ENCODE measurements at regions not wholly inside any gene's neighbourhood (a gene's known extent, or its start where the extent isn't known, plus 50 kb on each side); places are given as distances from the start of the nearest gene placed in this dataset.
"Not testable (repeated sequence)": the region's sequence is repeated elsewhere in the genome, so short reads cannot be mapped to it uniquely, and the experiment has no call there.

DNA sequence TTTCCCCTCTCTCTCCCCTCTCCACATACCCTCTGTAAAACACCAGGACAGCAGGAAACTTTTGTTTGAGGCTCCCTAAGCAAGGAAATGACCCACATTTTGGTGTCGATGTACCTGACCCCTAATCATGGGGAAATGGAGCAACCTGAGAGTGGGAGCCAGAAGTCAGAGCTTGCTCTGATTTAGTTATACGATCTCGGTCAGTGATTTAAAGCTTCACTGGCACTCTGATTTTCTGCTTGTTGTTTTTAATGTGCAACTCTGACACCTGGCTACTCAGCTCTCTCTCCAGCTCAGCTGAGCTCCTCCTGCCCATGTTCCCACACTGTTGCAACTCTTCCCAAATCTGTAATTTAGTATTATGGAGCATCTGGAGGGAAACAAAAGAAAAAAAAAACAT, 408.6 kb downstream of the ADAM29 start:
- DNase-seq (no peak), ATAC-seq (ENCODE audit: low read depth in 2 of 2) (no peak)
- Mint-ChIP-seq H3K4me3 (no peak overlapping the region), H3K36me3 (no peaks in the 10 kb centered on the region), H3K27me3 (no peaks in the 10 kb centered on the region), H3K27ac (no peak overlapping the region), H3K9me3 (peaks cover 0 to 7% (median 0%) of the 10 kb centered on the region in 7 donors), H3K4me1 (no peaks in the 10 kb centered on the region)

GRCh38 chr4:175330236-175330635, 412.1 kb downstream of the ADAM29 start:
- Mint-ChIP-seq H3K36me3 (no peaks in the 10 kb centered on the region), H3K9me3 (peaks cover 0 to 4% (median 0%) of the 10 kb centered on the region in 7 donors), H3K27ac (no peak overlapping the region), H3K4me3 (no peak overlapping the region), H3K27me3 (no peaks in the 10 kb centered on the region), H3K4me1 (no peaks in the 10 kb centered on the region)
- ATAC-seq (ENCODE audit: low read depth in 2 of 2) (no peak), DNase-seq (no peak)

DNA sequence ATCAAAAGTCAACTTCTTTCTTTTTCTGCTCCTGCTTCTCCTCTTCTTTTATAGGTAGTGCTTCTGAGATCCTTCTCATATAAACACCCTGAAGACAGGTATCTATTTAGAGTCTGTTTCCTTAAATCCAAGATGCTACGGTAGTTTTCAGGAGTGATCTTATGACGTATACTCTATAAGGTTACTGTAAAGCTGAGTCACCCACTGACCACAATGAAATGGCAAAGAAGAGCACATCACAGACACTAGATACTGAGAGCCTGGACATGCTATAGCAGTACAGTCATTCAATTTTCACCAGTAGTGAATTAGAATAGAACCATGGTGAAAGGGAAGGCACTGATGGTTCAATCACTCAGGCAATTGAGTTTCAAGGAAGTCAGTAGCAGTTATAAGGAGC, 412.5 kb downstream of the ADAM29 start:
- ATAC-seq (ENCODE audit: low read depth in 2 of 2) (no peak), DNase-seq (no peak)
- H3K36me3 Mint-ChIP-seq = no peaks in the 10 kb centered on the region
- no peak overlapping the region for H3K4me3 Mint-ChIP-seq
- H3K4me1 Mint-ChIP-seq = no peaks in the 10 kb centered on the region
- H3K27me3 Mint-ChIP-seq = no peaks in the 10 kb centered on the region
- H3K9me3 Mint-ChIP-seq = peaks cover 0 to 4% (median 0%) of the 10 kb centered on the region in 7 donors
- H3K27ac Mint-ChIP-seq = no peak overlapping the region

DNA sequence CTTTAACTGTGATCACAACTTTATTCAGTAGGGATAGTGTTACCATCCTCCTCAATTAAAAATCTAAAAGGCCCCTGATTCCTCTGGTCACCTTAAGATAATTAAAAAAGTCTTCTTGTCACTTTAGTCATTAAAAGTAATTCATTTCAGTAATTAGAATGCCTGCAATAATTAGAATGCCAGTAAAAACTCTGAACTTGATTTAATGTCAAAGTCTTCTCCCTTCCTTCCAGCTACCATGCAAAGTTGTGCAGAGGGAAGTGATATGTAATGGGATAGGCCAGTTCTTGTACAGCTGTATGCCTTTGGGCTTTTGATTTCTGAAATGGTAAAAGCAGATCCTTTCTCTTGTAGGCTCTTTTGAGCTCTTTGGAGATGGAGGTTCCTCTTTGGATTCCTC, 417.2 kb downstream of the ADAM29 start:
- H3K36me3 Mint-ChIP-seq = no peaks in the 10 kb centered on the region

GRCh38 chr4:175336570-175336969, 418.4 kb downstream of the ADAM29 start:
- not testable (repeated sequence) for H3K4me1 Mint-ChIP-seq; DNase-seq; H3K27me3 Mint-ChIP-seq; ATAC-seq (ENCODE audit: low read depth in 2 of 2); H3K4me3 Mint-ChIP-seq; H3K36me3 Mint-ChIP-seq; H3K9me3 Mint-ChIP-seq; H3K27ac Mint-ChIP-seq

More for the DNA sequence above, 417.2 kb downstream of the ADAM29 start:
- ATAC-seq (ENCODE audit: low read depth in 2 of 2) (no peak), DNase-seq (no peak)
- H3K27me3 Mint-ChIP-seq = no peaks in the 10 kb centered on the region
- H3K4me3 Mint-ChIP-seq = no peak overlapping the region
- H3K4me1 Mint-ChIP-seq = no peaks in the 10 kb centered on the region
- no peaks in the 10 kb centered on the region for H3K9me3 Mint-ChIP-seq
- H3K27ac Mint-ChIP-seq = no peak overlapping the region

GRCh38 chr4:175339100-175339707, 421.0 kb downstream of the ADAM29 start:
- H3K27ac Mint-ChIP-seq = no peak overlapping the region
- DNase-seq (no peak), ATAC-seq (ENCODE audit: low read depth in 2 of 2) (no peak)
- no peak overlapping the region for H3K4me3 Mint-ChIP-seq
- H3K4me1 Mint-ChIP-seq = no peaks in the 10 kb centered on the region
- no peaks in the 10 kb centered on the region for H3K27me3 Mint-ChIP-seq
- H3K36me3 Mint-ChIP-seq = peaks cover 0 to 3% of the 10 kb centered on the region in 2 donors
- peaks cover 3 to 12% (median 5%) of the 10 kb centered on the region in 7 donors for H3K9me3 Mint-ChIP-seq

- H3K9me3 Mint-ChIP-seq = peaks cover 5 to 18% (median 6%) of the 10 kb centered on the region in 7 donors
- no peaks in the 10 kb centered on the region for H3K4me1 Mint-ChIP-seq
- ATAC-seq (ENCODE audit: low read depth in 2 of 2) = no peak
- H3K27me3 Mint-ChIP-seq = no peaks in the 10 kb centered on the region
- H3K4me3 Mint-ChIP-seq = no peak overlapping the region
- H3K27ac Mint-ChIP-seq = no peak overlapping the region
- DNase-seq = no peak
- H3K36me3 Mint-ChIP-seq = peaks cover 0 to 4% of the 10 kb centered on the region in 2 donors
Measured at GRCh38 chr4:175341203-175341755, 423.1 kb downstream of the ADAM29 start.

DNA sequence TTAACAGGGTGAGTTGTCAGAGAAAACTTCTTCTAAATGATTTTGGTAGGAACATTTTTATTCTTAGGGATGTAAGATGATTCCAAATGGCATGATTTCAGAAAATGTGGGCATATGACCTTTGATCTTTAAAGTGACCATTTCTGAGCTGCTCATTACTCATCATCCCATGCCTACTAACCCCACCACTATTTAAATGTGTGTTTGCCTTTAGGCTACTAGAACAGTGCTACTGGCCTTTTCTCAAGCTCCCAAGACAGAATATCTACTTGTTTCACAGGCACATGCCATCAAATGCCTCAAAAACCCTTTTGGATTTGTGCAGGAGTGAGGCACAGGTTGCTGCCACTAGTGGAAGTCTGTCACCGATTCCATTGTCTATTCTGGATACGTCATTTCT, 428.2 kb downstream of the ADAM29 start:
- Mint-ChIP-seq H3K27me3 (no peaks in the 10 kb centered on the region), H3K36me3 (peaks cover 0 to 4% of the 10 kb centered on the region in 2 donors), H3K4me3 (no peak overlapping the region), H3K4me1 (peaks cover 0 to 4% (median 0%) of the 10 kb centered on the region in 3 donors), H3K27ac (no peak overlapping the region), H3K9me3 (peaks cover 5 to 18% (median 7%) of the 10 kb centered on the region in 7 donors)
- ATAC-seq (ENCODE audit: low read depth in 2 of 2) (no peak), DNase-seq (no peak)

DNA sequence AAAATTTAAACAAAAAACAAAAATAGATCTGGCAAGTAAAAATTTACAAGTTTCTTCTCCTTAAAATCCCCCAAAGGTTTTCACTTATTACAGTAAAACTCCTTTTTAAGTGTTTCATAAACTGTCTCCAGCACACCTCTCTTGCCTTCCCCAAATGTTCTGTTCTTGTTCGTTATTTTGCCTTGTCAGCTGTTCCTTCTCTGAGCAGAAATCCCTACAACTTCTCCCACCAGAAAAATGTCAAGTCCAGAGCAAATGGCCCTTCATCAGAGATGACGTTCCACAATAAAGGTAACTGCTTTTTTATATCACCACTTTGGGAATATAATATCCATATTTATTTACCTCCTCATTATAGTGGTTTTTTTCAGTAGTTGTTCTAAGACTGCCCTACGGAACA, 432.1 kb downstream of the ADAM29 start:
- no peak for ATAC-seq (ENCODE audit: low read depth in 2 of 2)
- Mint-ChIP-seq H3K27ac (no peak overlapping the region), H3K4me1 (peaks cover 0 to 13% (median 0%) of the 10 kb centered on the region in 3 donors)

GRCh38 chr4:175351473-175351872, 433.3 kb downstream of the ADAM29 start:
- Mint-ChIP-seq H3K4me1 (peaks cover 0 to 13% (median 0%) of the 10 kb centered on the region in 3 donors), H3K4me3 (peak overlapping the region in 1 of 8 donors; percentile 13), H3K36me3 (no peaks in the 10 kb centered on the region), H3K9me3 (peaks cover 0 to 7% (median 4%) of the 10 kb centered on the region in 7 donors), H3K27me3 (no peaks in the 10 kb centered on the region), H3K27ac (peak overlapping the region in 2 of 6 donors; percentile 13)
- peak; percentile 63 to 81 for ATAC-seq (ENCODE audit: low read depth in 2 of 2)
- peak; percentile 5 for DNase-seq

More for the DNA sequence above, 432.1 kb downstream of the ADAM29 start:
- no peak for DNase-seq
- Mint-ChIP-seq H3K4me3 (no peak overlapping the region), H3K36me3 (no peaks in the 10 kb centered on the region), H3K9me3 (peaks cover 0 to 7% (median 4%) of the 10 kb centered on the region in 7 donors), H3K27me3 (no peaks in the 10 kb centered on the region)

DNA sequence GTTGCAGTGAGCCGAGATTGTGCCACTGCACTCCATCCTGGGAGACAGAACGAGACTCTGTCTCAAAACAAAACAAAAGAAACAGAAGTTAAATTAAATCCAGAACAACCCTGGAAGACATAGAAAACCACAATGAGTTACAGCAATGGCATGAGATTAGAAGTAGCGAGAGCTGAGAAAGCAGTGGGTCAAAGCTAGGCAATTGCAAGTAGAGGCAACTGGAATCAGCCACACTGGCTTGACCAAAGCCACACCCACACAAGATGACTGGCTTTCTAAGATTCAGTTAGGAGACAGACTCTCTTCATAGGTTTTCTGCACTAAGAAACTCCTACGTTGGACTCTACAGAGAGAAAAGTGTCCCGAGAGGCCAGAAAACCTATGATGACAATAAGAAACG, 443.0 kb downstream of the GPM6A start:
- H3K4me3 Mint-ChIP-seq = no peak overlapping the region
- H3K27me3 Mint-ChIP-seq = no peaks in the 10 kb centered on the region
- no peaks in the 10 kb centered on the region for H3K36me3 Mint-ChIP-seq
- H3K4me1 Mint-ChIP-seq = no peaks in the 10 kb centered on the region
- ATAC-seq (ENCODE audit: low read depth in 2 of 2) (no peak), DNase-seq (no peak)
- no peaks in the 10 kb centered on the region for H3K9me3 Mint-ChIP-seq
- no peak overlapping the region for H3K27ac Mint-ChIP-seq

- ATAC-seq (ENCODE audit: low read depth in 2 of 2) = no peak
- H3K4me3 Mint-ChIP-seq = peak overlapping the region in 1 of 8 donors; percentile 53
- no peaks in the 10 kb centered on the region for H3K27me3 Mint-ChIP-seq
- no peak for DNase-seq
- no peaks in the 10 kb centered on the region for H3K9me3 Mint-ChIP-seq
- no peak overlapping the region for H3K27ac Mint-ChIP-seq
- H3K36me3 Mint-ChIP-seq = no peaks in the 10 kb centered on the region
- peaks cover 0 to 3% (median 0%) of the 10 kb centered on the region in 3 donors for H3K4me1 Mint-ChIP-seq
Measured at GRCh38 chr4:175371091-175371490, 441.0 kb downstream of the GPM6A start.

DNA sequence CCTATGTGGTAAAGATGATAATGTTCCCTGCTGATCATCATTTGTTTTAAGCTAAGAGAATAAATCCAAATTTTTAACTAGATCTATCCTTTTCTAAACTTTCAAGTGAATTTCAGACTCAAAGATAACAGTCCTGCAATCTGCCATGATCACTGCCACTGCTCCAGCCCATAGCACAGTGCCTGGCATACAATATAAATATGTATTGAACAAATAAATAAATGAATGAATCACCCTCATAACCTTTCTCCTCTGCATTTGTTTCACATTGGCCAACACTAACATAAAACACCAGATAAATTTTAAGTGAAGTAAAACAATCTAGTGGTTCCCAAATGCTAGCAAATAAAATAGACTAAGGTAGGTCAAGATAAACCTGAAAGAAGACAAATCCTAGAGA, 439.0 kb downstream of the GPM6A start:
- Mint-ChIP-seq H3K4me1 (peaks cover 0 to 3% (median 0%) of the 10 kb centered on the region in 3 donors), H3K9me3 (no peaks in the 10 kb centered on the region), H3K36me3 (no peaks in the 10 kb centered on the region), H3K27me3 (no peaks in the 10 kb centered on the region), H3K27ac (no peak overlapping the region), H3K4me3 (no peak overlapping the region)
- no peak for DNase-seq
- no peak for ATAC-seq (ENCODE audit: low read depth in 2 of 2)

- Mint-ChIP-seq H3K27me3 (no peaks in the 10 kb centered on the region), H3K36me3 (no peaks in the 10 kb centered on the region), H3K27ac (peak overlapping the region in 2 of 6 donors; percentile 18 to 56), H3K9me3 (no peaks in the 10 kb centered on the region), H3K4me3 (no peak overlapping the region), H3K4me1 (peaks cover 0 to 3% (median 0%) of the 10 kb centered on the region in 3 donors)
- DNase-seq (no peak), ATAC-seq (ENCODE audit: low read depth in 2 of 2) (no peak)
Measured at GRCh38 chr4:175374459-175374858, 437.6 kb downstream of the GPM6A start.

All from naive B cell (primary cell).